Fibroblast of pulmonary artery (primary cell): ENCODE measurements at regions not wholly inside any gene's neighbourhood (a gene's known extent, or its start where the extent isn't known, plus 50 kb on each side); places are given as distances from the start of the nearest gene placed in this dataset.

Experiments used
- DNase-seq: peaks from one replicate; pipeline ENCODE4 v3.0.0-alpha.2; 2010; ENCODE audit warnings: low read depth
- H3K4me3 ChIP-seq: replicated peaks from 2 replicates; pipeline ENCODE4 v1.5.1; 2011; ENCODE audit warnings: low read depth, mild to moderate bottlenecking, control low read depth, low read length, moderate library complexity
- CTCF ChIP-seq: IDR thresholded peaks from 2 replicates; pipeline ENCODE4 v1.5.1; 2011; ENCODE audit warnings: mild to moderate bottlenecking, control low read depth, low read length, inconsistent platforms; ENCODE audit errors: missing control alignments

- no peak for DNase-seq
- TF ChIP-seq CTCF: no peak
Observed at GRCh38 chr4:159770401-159770800, 667.5 kb downstream of the RAPGEF2 start.

GRCh38 chr4:159770969-159771368 lies 668.1 kb downstream of the RAPGEF2 start:
- no peak for DNase-seq
- no peak for TF ChIP-seq CTCF
- no peak overlapping the region for H3K4me3 ChIP-seq

More at GRCh38 chr4:159770401-159770800, 667.5 kb downstream of the RAPGEF2 start:
- no peak overlapping the region for H3K4me3 ChIP-seq

GRCh38 chr4:159776961-159777360 lies 674.1 kb downstream of the RAPGEF2 start:
- no peak for TF ChIP-seq CTCF
- DNase-seq: no peak
- H3K4me3 ChIP-seq: no peak overlapping the region

- TF ChIP-seq CTCF: no peak
- H3K4me3 ChIP-seq: no peak overlapping the region
- DNase-seq: no peak
Observed at GRCh38 chr4:159777689-159778088, 674.8 kb downstream of the RAPGEF2 start.

GRCh38 chr4:159778298-159778697 lies 675.4 kb downstream of the RAPGEF2 start:
- TF ChIP-seq CTCF: no peak
- no peak overlapping the region for H3K4me3 ChIP-seq
- no peak for DNase-seq

GRCh38 chr4:159779716-159780115 lies 676.8 kb downstream of the RAPGEF2 start:
- DNase-seq: no peak
- H3K4me3 ChIP-seq: no peak overlapping the region
- TF ChIP-seq CTCF: no peak

GRCh38 chr4:159780196-159780922 lies 677.5 kb downstream of the RAPGEF2 start:
- no peak overlapping the region for H3K4me3 ChIP-seq
- no peak for TF ChIP-seq CTCF
- DNase-seq: no peak
